ENCODE measurements at regions not wholly inside any gene's neighbourhood (a gene's known extent, or its start where the extent isn't known, plus 50 kb on each side); places are given as distances from the start of the nearest gene placed in this dataset.

- no peak for TF ChIP-seq CTCF (conservative IDR thresholded peaks at IDR 0.05; ENCODE audit: low read depth, low read length)
- Histone ChIP-seq H3K9ac (no peak overlapping the region), H3K4me2 (no peak overlapping the region), H3K36me3 (ENCODE audit: insufficient read depth) (no peaks in the 10 kb centered on the region), H3K4me3 (IDR thresholded peaks at IDR 0.05; ENCODE audit: insufficient read depth, low read depth, low read length) (no peak overlapping the region), H3K27ac (no peak overlapping the region), H2AFZ (ENCODE audit: low read depth) (no peak overlapping the region), H3K4me1 (ENCODE audit: low read depth, poor library complexity, severe bottlenecking) (no peaks in the 10 kb centered on the region), H4K20me1 (ENCODE audit: insufficient read depth) (no peaks in the 10 kb centered on the region), H3K79me2 (ENCODE audit: insufficient read depth, low read depth) (no peaks in the 10 kb centered on the region), H3K27me3 (ENCODE audit: insufficient read depth, low read depth) (no peaks in the 10 kb centered on the region)
These were observed 547.6 kb upstream of the RAB6C start for GRCh38 chr2:129431881-129432280.

DNA sequence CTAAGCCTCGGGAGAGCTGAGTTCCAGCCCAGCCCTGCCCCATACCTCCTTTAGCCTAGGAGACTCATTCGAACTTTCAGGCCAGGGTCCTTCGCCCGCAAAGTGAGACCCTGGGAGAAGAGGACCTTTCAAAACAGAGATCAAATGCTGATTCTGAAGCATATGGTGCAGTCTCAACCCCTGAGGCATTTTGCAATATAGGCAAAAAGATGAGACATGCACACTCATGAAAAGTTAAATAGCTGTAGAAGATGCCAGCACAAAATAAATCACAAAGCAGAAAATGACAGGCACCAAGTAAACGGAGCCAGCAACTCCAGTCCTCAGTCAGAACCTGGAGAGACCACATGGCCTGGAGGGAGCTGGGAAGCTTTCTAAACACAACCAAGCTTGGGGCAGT is 542.7 kb upstream of the RAB6C start:
- Histone ChIP-seq H3K4me3 (IDR thresholded peaks at IDR 0.05; ENCODE audit: insufficient read depth, low read depth, low read length) (no peak overlapping the region), H3K9ac (no peak overlapping the region), H3K79me2 (ENCODE audit: insufficient read depth, low read depth) (no peaks in the 10 kb centered on the region), H4K20me1 (ENCODE audit: insufficient read depth) (no peaks in the 10 kb centered on the region), H3K4me2 (no peak overlapping the region), H3K27ac (no peak overlapping the region), H3K36me3 (ENCODE audit: insufficient read depth) (no peaks in the 10 kb centered on the region), H3K4me1 (ENCODE audit: low read depth, poor library complexity, severe bottlenecking) (no peaks in the 10 kb centered on the region), H2AFZ (ENCODE audit: low read depth) (no peak overlapping the region), H3K27me3 (ENCODE audit: insufficient read depth, low read depth) (no peaks in the 10 kb centered on the region)
- no peak for TF ChIP-seq CTCF (conservative IDR thresholded peaks at IDR 0.05; ENCODE audit: low read depth, low read length)

DNA sequence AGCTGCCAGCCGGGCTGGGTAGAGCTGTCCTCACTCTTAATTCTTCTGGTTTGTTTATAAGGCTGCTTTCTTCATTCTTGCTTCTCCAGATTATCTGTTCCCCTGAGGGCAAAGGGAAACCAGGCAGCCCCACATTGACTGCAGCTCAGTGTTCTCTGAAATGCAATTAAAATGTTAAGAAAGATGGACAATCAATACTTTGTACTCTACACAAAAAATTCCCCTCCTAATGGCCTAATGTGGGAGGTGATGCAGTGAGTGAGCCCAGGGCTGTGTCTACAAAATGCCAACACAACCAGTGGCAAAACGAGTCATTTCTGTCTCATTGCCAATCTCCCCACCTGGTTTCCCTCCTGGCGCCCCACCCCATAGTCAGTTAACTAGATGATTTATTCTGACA is 541.7 kb upstream of the RAB6C start:
- no peaks in the 10 kb centered on the region for H3K79me2 ChIP-seq (ENCODE audit: insufficient read depth, low read depth)
- H4K20me1 ChIP-seq (ENCODE audit: insufficient read depth): no peaks in the 10 kb centered on the region
- H3K9ac ChIP-seq: no peak overlapping the region
- no peak overlapping the region for H3K4me3 ChIP-seq (IDR thresholded peaks at IDR 0.05; ENCODE audit: insufficient read depth, low read depth, low read length)
- H3K4me2 ChIP-seq: no peak overlapping the region
- H3K27me3 ChIP-seq (ENCODE audit: insufficient read depth, low read depth): no peaks in the 10 kb centered on the region
- TF ChIP-seq CTCF (conservative IDR thresholded peaks at IDR 0.05; ENCODE audit: low read depth, low read length): no peak
- no peaks in the 10 kb centered on the region for H3K36me3 ChIP-seq (ENCODE audit: insufficient read depth)
- H3K27ac ChIP-seq: no peak overlapping the region
- no peak overlapping the region for H2AFZ ChIP-seq (ENCODE audit: low read depth)
- H3K4me1 ChIP-seq (ENCODE audit: low read depth, poor library complexity, severe bottlenecking): no peaks in the 10 kb centered on the region

DNA sequence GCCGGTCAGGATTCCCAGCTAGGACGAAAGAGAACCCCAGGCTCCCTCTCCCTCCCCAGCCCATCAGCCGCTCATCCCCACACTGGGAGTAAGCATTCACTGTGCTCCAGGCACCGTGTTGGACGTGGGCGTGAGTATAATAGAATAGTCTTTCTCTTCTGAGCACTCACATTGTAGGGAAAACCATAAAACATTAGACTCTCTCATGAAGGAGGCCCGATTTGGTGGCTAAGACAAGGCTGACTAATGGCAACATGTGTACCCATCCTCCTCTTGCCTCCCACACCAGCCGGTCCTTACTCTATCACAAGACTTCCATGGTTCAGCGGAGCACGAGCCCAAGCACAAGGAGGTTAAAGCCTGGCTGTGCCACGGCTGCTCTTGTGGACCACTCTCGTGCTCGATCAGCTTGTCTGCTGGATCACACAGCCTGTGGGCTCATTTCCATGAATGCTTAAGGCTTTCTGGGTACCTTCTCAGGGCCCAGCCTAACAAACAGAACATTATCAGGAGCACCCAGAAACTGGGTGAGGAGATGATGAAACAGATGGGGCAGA is 540.9 kb upstream of the RAB6C start:
- Histone ChIP-seq H3K27ac (no peak overlapping the region), H2AFZ (ENCODE audit: low read depth) (no peak overlapping the region), H3K4me2 (no peak overlapping the region), H3K79me2 (ENCODE audit: insufficient read depth, low read depth) (no peaks in the 10 kb centered on the region), H4K20me1 (ENCODE audit: insufficient read depth) (no peaks in the 10 kb centered on the region), H3K36me3 (ENCODE audit: insufficient read depth) (no peaks in the 10 kb centered on the region), H3K4me1 (ENCODE audit: low read depth, poor library complexity, severe bottlenecking) (no peaks in the 10 kb centered on the region), H3K4me3 (IDR thresholded peaks at IDR 0.05; ENCODE audit: insufficient read depth, low read depth, low read length) (no peak overlapping the region), H3K27me3 (ENCODE audit: insufficient read depth, low read depth) (no peaks in the 10 kb centered on the region), H3K9ac (no peak overlapping the region)
- no peak for TF ChIP-seq CTCF (conservative IDR thresholded peaks at IDR 0.05; ENCODE audit: low read depth, low read length)

Data from KMS-11 (cell line).